Uterus (tissue), 2 donors: ENCODE measurements at regions not wholly inside any gene's neighbourhood (a gene's known extent, or its start where the extent isn't known, plus 50 kb on each side); places are given as distances from the start of the nearest gene placed in this dataset.

Experiments
- CTCF ChIP-seq, 4 experiments: fragments of 200-600 bp in 2 of 4; fragments of 450-650 bp in 2 of 4; sonication (generic) in 2 of 4; IDR thresholded peaks; one replicate each; pipeline ENCODE4 v1.5.1; 2016 to 2019; ENCODE audit warnings: antibody characterized with exemption in 4 of 4, mild to moderate bottlenecking in 2 of 4, moderate library complexity in 1 of 4
- POLR2A ChIP-seq, 2 donors: fragments of 450-650 bp; IDR thresholded peaks; one replicate each; pipeline ENCODE4 v1.6.1; 2016; ENCODE audit warnings: antibody characterized with exemption in 2 of 2, mild to moderate bottlenecking in 1 of 2, moderate library complexity in 1 of 2

GRCh38 chr3:189121092-189121491 lies 50.7 kb upstream of the TPRG1 start:
- TF ChIP-seq CTCF (IDR thresholded peaks at IDR 0.05) (no peak), POLR2A (IDR thresholded peaks at IDR 0.05) (no peak)
